Calu3 (cell line): ENCODE measurements at regions not wholly inside any gene's neighbourhood (a gene's known extent, or its start where the extent isn't known, plus 50 kb on each side); places are given as distances from the start of the nearest gene placed in this dataset.

Experiments
- BruUV-seq: library from RNA; stranded (reverse); fragments of 400-500 nt; replicated peaks from 2 replicates; lab custom pipeline; 2021; lab: Mats Ljungman, UMichigan
- CTCF ChIA-PET: fragments of 300-600 bp; sonication (Branson Sonifier 250); formaldehyde crosslinking; loops from one replicate; lab custom pipeline; 2022; ENCODE audit warnings: antibody characterized with exemption; lab: Charles Lee
- DNase-seq: peaks from one replicate; pipeline ENCODE4 v3.0.0; 2022
- H3K27ac Mint-ChIP-seq: one replicate; pipeline ENCODE4 v1.8.0; 2022; ENCODE audit warnings: mixed read lengths; ENCODE audit not compliant: unreplicated experiment
- H3K27me3 Mint-ChIP-seq: one replicate; pipeline ENCODE4 v1.8.0; 2022; ENCODE audit warnings: mixed read lengths; ENCODE audit not compliant: unreplicated experiment
- H3K36me3 Mint-ChIP-seq: one replicate; pipeline ENCODE4 v1.8.0; 2022; ENCODE audit warnings: mild to moderate bottlenecking, moderate library complexity, mixed read lengths; ENCODE audit not compliant: insufficient read depth, unreplicated experiment
- H3K4me1 Mint-ChIP-seq: one replicate; pipeline ENCODE4 v1.8.0; 2022; ENCODE audit warnings: mild to moderate bottlenecking, low read depth, mixed read lengths; ENCODE audit not compliant: unreplicated experiment
- H3K4me3 Mint-ChIP-seq: one replicate; pipeline ENCODE4 v1.8.0; 2022; ENCODE audit warnings: mild to moderate bottlenecking, low read depth, moderate library complexity, mixed read lengths; ENCODE audit not compliant: unreplicated experiment
- H3K9me3 Mint-ChIP-seq: one replicate; pipeline ENCODE4 v1.8.0; 2022; ENCODE audit warnings: low read depth, mixed read lengths; ENCODE audit not compliant: unreplicated experiment
- intact Hi-C: fragments of 100-400 bp; cut with micrococcal nuclease; formaldehyde crosslinking; loops from one replicate; pipeline ENCODE4 v1.10.0; 2022; ENCODE audit not compliant: unreplicated experiment
- TF ChIP-seq, protein P1 (sequence below): fragments of 200-600 bp; IDR thresholded peaks from one replicate; pipeline ENCODE4 v1.8.0; 2022; ENCODE audit warnings: antibody characterized with exemption; ENCODE audit not compliant: unreplicated experiment

DNA sequence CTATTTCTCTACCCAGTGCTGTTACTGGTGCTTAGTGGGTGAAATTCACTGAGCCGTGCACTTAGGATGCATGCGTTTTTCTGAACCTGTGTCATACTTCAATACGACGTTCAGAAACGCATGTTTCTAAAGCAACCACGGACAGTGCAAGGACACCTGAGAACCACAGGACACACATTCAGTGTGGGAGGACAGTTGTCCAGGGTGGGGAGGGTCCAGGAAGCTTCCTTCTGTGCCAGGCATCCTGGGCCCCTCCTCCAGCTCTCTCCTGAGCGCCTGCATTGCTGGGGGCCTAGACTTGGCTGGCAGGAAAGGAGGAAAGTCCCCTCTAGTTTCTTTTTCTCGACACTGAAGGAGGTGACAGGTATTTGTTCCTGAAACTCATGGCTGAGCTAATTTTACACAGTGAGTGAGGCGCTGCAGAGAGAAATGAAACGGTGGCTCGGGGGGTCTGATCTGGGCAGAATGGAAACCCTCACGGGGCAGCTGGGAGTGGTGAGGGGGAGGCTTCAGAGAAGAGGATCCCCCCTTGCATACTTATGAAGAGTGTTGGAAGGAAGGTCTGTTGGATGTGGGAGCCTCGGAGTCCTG, 89.9 kb downstream of the IRF8 start:
- intact Hi-C loops: loop anchor here (1.0 kb wide), 1 partner anchor 168 kb away; no protein-coding TSS in a partner anchor
- Mint-ChIP-seq H3K27ac (no peak overlapping the region), H3K27me3 (peaks cover 59% of the 10 kb centered on the region), H3K9me3 (no peaks in the 10 kb centered on the region), H3K4me3 (no peak overlapping the region), H3K36me3 (no peaks in the 10 kb centered on the region), H3K4me1 (peaks cover 8% of the 10 kb centered on the region)
- TF ChIP-seq, protein P1, sequence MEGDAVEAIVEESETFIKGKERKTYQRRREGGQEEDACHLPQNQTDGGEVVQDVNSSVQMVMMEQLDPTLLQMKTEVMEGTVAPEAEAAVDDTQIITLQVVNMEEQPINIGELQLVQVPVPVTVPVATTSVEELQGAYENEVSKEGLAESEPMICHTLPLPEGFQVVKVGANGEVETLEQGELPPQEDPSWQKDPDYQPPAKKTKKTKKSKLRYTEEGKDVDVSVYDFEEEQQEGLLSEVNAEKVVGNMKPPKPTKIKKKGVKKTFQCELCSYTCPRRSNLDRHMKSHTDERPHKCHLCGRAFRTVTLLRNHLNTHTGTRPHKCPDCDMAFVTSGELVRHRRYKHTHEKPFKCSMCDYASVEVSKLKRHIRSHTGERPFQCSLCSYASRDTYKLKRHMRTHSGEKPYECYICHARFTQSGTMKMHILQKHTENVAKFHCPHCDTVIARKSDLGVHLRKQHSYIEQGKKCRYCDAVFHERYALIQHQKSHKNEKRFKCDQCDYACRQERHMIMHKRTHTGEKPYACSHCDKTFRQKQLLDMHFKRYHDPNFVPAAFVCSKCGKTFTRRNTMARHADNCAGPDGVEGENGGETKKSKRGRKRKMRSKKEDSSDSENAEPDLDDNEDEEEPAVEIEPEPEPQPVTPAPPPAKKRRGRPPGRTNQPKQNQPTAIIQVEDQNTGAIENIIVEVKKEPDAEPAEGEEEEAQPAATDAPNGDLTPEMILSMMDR: no peak
- DNase-seq: no peak
- BruUV-seq: no TSS peak
- CTCF ChIA-PET: interaction anchor here (7.9 kb wide), 1 partner anchor 168 kb away, joined by 128 read pairs; no protein-coding TSS in a partner anchor

DNA sequence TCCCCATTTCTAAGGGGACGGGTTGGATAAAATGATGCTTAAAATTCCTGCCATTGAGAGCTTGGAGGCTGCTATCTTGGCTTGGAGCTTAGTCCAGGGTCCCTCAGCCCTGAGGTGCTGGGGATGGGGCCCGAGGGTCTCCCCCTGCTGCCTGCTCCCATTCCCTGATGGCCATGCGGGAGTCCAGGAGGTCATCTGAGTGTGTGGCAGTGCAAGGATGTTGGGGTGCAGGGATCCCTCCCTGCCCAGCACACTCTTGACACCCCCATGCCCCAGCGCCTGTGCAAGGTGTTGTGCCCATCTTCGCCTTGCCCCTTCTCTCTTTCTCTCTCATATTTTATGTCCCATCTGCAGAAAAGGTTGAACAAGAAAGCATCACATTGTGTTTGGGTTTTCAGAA, 90.4 kb downstream of the IRF8 start:
- TF ChIP-seq, protein P1: no peak
- BruUV-seq: no TSS peak
- H3K27ac Mint-ChIP-seq: no peak overlapping the region
- H3K9me3 Mint-ChIP-seq: no peaks in the 10 kb centered on the region
- H3K4me1 Mint-ChIP-seq: peaks cover 8% of the 10 kb centered on the region
- CTCF ChIA-PET: interaction anchor here (7.9 kb wide), 1 partner anchor 169 kb away, joined by 128 read pairs; no protein-coding TSS in a partner anchor
- H3K27me3 Mint-ChIP-seq: peaks cover 59% of the 10 kb centered on the region
- no peak overlapping the region for H3K4me3 Mint-ChIP-seq
- intact Hi-C loops: no loop called here
- H3K36me3 Mint-ChIP-seq: no peaks in the 10 kb centered on the region
- DNase-seq: no peak

DNA sequence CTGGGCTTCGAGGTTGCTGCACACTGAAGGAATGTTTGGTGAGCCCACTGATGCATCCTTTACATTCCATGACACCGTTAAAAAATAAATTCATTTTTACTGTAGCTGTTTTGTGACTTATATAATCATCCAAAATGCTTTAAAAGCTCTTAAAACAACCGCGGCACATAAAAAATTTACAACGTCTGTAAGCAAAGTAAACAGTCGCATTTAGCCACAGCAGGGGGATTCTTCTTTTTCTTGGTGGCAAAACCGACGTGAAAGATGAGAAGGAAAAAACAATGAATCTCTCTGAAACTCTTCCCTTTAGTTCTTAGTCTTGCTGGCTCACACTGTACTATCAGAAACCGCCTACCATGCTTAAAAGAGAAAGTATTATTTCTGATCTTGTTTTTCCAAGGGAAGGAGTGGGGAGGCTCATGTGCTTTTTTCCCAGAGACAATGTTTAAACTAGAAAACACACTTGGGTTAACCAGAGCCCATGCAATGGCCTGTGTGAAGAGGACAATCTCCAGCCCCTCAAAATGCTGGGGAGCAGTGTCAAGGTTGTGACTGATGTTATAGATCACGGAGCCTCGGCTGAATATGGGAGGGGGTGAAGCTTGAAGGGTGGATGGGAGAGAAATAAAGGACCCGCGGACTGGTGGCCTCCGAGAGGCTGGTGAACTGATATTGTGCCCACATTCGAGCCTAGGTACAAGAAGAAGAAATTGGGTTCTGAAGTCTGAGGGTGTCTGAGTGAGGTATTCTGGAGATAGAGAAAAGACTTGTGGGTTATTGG, 91.1 kb downstream of the IRF8 start:
- no TSS peak for BruUV-seq
- DNase-seq: no peak
- H3K9me3 Mint-ChIP-seq: no peaks in the 10 kb centered on the region
- H3K4me3 Mint-ChIP-seq: no peak overlapping the region
- CTCF ChIA-PET: interaction anchor here (7.9 kb wide), 1 partner anchor 170 kb away, joined by 128 read pairs; no protein-coding TSS in a partner anchor
- intact Hi-C loops: no loop called here
- TF ChIP-seq, protein P1: no peak
- peaks cover 8% of the 10 kb centered on the region for H3K4me1 Mint-ChIP-seq
- no peaks in the 10 kb centered on the region for H3K36me3 Mint-ChIP-seq
- H3K27ac Mint-ChIP-seq: no peak overlapping the region
- H3K27me3 Mint-ChIP-seq: peaks cover 59% of the 10 kb centered on the region

DNA sequence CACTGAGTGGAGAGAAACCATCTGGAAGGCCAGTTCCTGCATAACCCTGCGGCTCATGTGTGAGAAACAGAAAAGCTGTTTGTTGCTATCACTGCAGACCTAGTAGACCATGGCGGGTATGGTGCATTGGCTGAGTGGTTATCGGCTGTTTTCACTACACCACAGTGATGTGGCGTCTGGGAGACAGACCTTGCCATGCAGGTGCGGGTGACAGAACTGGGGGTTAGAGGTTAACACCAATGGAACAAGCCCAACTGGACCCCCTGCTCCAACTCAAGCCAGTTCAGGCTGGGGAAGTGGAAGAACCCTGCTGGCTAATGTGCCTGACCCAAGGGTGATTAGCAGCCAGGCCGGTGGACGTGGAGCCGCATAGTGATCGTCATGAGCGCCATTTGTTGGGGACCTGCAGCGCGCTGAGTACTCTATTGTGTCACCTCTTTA, 91.9 kb downstream of the IRF8 start:
- H3K4me3 Mint-ChIP-seq: no peak overlapping the region
- DNase-seq: no peak

More for the DNA sequence above, 91.9 kb downstream of the IRF8 start:
- BruUV-seq: no TSS peak
- H3K27me3 Mint-ChIP-seq: peaks cover 65% of the 10 kb centered on the region
- CTCF ChIA-PET: interaction anchor here (7.9 kb wide), 1 partner anchor 170 kb away, joined by 128 read pairs; no protein-coding TSS in a partner anchor
- TF ChIP-seq, protein P1: no peak
- peaks cover 8% of the 10 kb centered on the region for H3K4me1 Mint-ChIP-seq
- intact Hi-C loops: no loop called here
- H3K27ac Mint-ChIP-seq: no peak overlapping the region
- no peaks in the 10 kb centered on the region for H3K36me3 Mint-ChIP-seq
- no peaks in the 10 kb centered on the region for H3K9me3 Mint-ChIP-seq
